ENCODE measurements at regions not wholly inside any gene's neighbourhood (a gene's known extent, or its start where the extent isn't known, plus 50 kb on each side); places are given as distances from the start of the nearest gene placed in this dataset.

GRCh38 chr13:74084375-74084935 lies 49.7 kb downstream of the KLF12 start:
- DNase-seq (ENCODE audit: extremely low read depth, low read depth, low spot score) = no peak

- no peak for DNase-seq (ENCODE audit: extremely low read depth, low read depth, low spot score)
These were observed 51.5 kb downstream of the KLF12 start for GRCh38 chr13:74082741-74083160.

- no peak for DNase-seq (ENCODE audit: extremely low read depth, low read depth, low spot score)
These were observed 53.4 kb downstream of the KLF12 start for GRCh38 chr13:74080762-74081161.

- no peak for DNase-seq (ENCODE audit: extremely low read depth, low read depth, low spot score)
These were observed 56.4 kb downstream of the KLF12 start for GRCh38 chr13:74077792-74078191.

GRCh38 chr13:74077375-74077774 lies 56.8 kb downstream of the KLF12 start:
- no peak for DNase-seq (ENCODE audit: extremely low read depth, low read depth, low spot score)

GRCh38 chr13:74074723-74075122 lies 59.5 kb downstream of the KLF12 start:
- DNase-seq (ENCODE audit: extremely low read depth, low read depth, low spot score) = peak; percentile 14

- DNase-seq (ENCODE audit: extremely low read depth, low read depth, low spot score) = no peak
These were observed 60.9 kb downstream of the KLF12 start for GRCh38 chr13:74073274-74073673.

- DNase-seq (ENCODE audit: extremely low read depth, low read depth, low spot score) = no peak
These were observed 63.7 kb downstream of the KLF12 start for GRCh38 chr13:74070513-74070912.

- no peak for DNase-seq (ENCODE audit: extremely low read depth, low read depth, low spot score)
These were observed 64.1 kb downstream of the KLF12 start for GRCh38 chr13:74070065-74070464.

GRCh38 chr13:74068471-74068870 lies 65.7 kb downstream of the KLF12 start:
- no peak for DNase-seq (ENCODE audit: extremely low read depth, low read depth, low spot score)

- DNase-seq (ENCODE audit: extremely low read depth, low read depth, low spot score) = no peak
These were observed 66.4 kb downstream of the KLF12 start for GRCh38 chr13:74067818-74068217.

GRCh38 chr13:74066937-74067336 lies 67.3 kb downstream of the KLF12 start:
- DNase-seq (ENCODE audit: extremely low read depth, low read depth, low spot score) = no peak

GRCh38 chr13:74064805-74065312 lies 69.3 kb downstream of the KLF12 start:
- DNase-seq (ENCODE audit: extremely low read depth, low read depth, low spot score) = no peak

GRCh38 chr13:74063533-74064100 lies 70.6 kb downstream of the KLF12 start:
- no peak for DNase-seq (ENCODE audit: extremely low read depth, low read depth, low spot score)

GRCh38 chr13:74062933-74063332 lies 71.3 kb downstream of the KLF12 start:
- no peak for DNase-seq (ENCODE audit: extremely low read depth, low read depth, low spot score)

- no peak for DNase-seq (ENCODE audit: extremely low read depth, low read depth, low spot score)
These were observed 72.1 kb downstream of the KLF12 start for GRCh38 chr13:74061926-74062595.

- DNase-seq (ENCODE audit: extremely low read depth, low read depth, low spot score) = no peak
These were observed 77.2 kb downstream of the KLF12 start for GRCh38 chr13:74056801-74057542.

GRCh38 chr13:74052402-74052928 lies 81.7 kb downstream of the KLF12 start:
- DNase-seq (ENCODE audit: extremely low read depth, low read depth, low spot score) = no peak

- no peak for DNase-seq (ENCODE audit: extremely low read depth, low read depth, low spot score)
These were observed 85.4 kb downstream of the KLF12 start for GRCh38 chr13:74048756-74049155.

GRCh38 chr13:74047931-74048600 lies 86.1 kb downstream of the KLF12 start:
- no peak for DNase-seq (ENCODE audit: extremely low read depth, low read depth, low spot score)

- no peak for DNase-seq (ENCODE audit: extremely low read depth, low read depth, low spot score)
These were observed 87.8 kb downstream of the KLF12 start for GRCh38 chr13:74046431-74046830.

Data from glomerular endothelial cell (primary cell).